ENCODE measurements at regions not wholly inside any gene's neighbourhood (a gene's known extent, or its start where the extent isn't known, plus 50 kb on each side); places are given as distances from the start of the nearest gene placed in this dataset.

DNA sequence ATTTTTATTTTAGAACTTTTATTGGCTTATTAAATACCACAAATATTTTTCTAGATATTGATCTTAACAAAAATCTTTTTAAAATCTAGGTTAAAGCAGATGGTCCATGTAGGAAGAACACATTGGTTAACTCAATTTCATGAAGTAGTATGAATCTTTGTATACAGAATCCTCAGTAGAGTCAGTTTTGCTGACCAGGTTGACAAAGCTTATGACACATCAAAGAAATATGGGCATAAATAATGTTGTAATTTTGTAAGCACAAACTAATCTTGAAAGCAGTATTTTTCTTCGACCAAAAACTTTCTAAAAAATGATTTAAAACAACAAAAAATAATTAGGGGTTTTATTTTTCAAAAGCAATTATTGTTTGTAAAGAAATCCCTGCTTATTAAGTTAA is 479.3 kb upstream of the PCDH10 start:
- TF ChIP-seq, protein P1, sequence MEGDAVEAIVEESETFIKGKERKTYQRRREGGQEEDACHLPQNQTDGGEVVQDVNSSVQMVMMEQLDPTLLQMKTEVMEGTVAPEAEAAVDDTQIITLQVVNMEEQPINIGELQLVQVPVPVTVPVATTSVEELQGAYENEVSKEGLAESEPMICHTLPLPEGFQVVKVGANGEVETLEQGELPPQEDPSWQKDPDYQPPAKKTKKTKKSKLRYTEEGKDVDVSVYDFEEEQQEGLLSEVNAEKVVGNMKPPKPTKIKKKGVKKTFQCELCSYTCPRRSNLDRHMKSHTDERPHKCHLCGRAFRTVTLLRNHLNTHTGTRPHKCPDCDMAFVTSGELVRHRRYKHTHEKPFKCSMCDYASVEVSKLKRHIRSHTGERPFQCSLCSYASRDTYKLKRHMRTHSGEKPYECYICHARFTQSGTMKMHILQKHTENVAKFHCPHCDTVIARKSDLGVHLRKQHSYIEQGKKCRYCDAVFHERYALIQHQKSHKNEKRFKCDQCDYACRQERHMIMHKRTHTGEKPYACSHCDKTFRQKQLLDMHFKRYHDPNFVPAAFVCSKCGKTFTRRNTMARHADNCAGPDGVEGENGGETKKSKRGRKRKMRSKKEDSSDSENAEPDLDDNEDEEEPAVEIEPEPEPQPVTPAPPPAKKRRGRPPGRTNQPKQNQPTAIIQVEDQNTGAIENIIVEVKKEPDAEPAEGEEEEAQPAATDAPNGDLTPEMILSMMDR (IDR thresholded peaks at IDR 0.05): no peak
- TF ChIP-seq POLR2A (IDR thresholded peaks at IDR 0.05): no peak

All from lower leg skin (tissue), 3 donors.